ENCODE measurements at regions not wholly inside any gene's neighbourhood (a gene's known extent, or its start where the extent isn't known, plus 50 kb on each side); places are given as distances from the start of the nearest gene placed in this dataset.

DNA sequence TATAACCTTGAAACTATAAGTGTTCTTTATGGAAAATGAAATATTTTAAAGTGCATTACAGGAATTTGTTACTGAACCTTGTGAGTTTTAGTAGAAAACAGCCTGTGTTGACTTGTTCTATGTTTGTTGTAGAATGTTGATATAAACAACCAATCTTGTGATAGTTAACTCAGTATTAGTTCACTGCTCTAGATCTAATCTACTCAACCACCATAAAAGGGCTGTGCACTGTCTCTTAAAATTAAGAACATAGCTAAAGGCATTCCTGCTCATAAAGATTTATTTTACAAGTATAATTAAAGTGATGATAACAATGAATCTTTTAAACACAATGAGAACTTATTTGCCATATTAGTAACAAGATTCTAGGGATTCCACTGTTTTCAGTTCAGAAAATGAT lies 110.5 kb upstream of the KLF7 start:
- ATAC-seq (ENCODE audit: low read depth) = no peak
- Mint-ChIP-seq H3K4me1 (no peaks in the 10 kb centered on the region), H3K27ac (no peak overlapping the region), H3K9me3 (ENCODE audit: insufficient read depth) (no peaks in the 10 kb centered on the region), H3K27me3 (no peaks in the 10 kb centered on the region), H3K4me3 (no peak overlapping the region)
- no peak for TF ChIP-seq EZH2 (IDR thresholded peaks at IDR 0.05; ENCODE audit: borderline replicate concordance, insufficient read depth, low read depth, low read length, poor library complexity, severe bottlenecking)
- TF ChIP-seq CTCF (IDR thresholded peaks at IDR 0.05) = no peak
- Histone ChIP-seq H4K20me1 (ENCODE audit: control insufficient read depth, insufficient read depth, low read length, poor library complexity, severe bottlenecking) (no peaks in the 10 kb centered on the region), H3K79me2 (ENCODE audit: control insufficient read depth, insufficient read depth, low read length) (no peaks in the 10 kb centered on the region), H2AFZ (ENCODE audit: insufficient read depth, low read depth, low read length, poor library complexity, severe bottlenecking) (no peak overlapping the region), H3K4me2 (replicated peaks; ENCODE audit: low read depth, low read length, poor library complexity, severe bottlenecking) (no peak overlapping the region), H3K27me3 (replicated peaks in 1 of 4; ENCODE audit: control extremely low read depth in 1 of 4, control insufficient read depth in 3 of 4, insufficient read depth in 4 of 4, low read length in 3 of 4) (no peaks in the 10 kb centered on the region), H3K4me3 (ENCODE audit: control extremely low read depth in 1 of 5, extremely low read depth in 1 of 5, insufficient read depth in 1 of 5, low read depth in 2 of 5, low read length in 4 of 5) (no peak overlapping the region), H3K9me3 (ENCODE audit: control extremely low read depth in 1 of 3, control insufficient read depth in 2 of 3, insufficient read depth in 1 of 3, low read length in 2 of 3) (peaks cover 0 to 3% (median 1%) of the 10 kb centered on the region in 3 donors), H3K9ac (ENCODE audit: low read length) (no peak overlapping the region), H3K27ac (ENCODE audit: low read length in 2 of 2) (no peak overlapping the region), H3K4me1 (ENCODE audit: control insufficient read depth in 2 of 2, insufficient read depth in 2 of 2, low read length in 2 of 2) (no peaks in the 10 kb centered on the region), H3K36me3 (replicated peaks in 1 of 2; ENCODE audit: control extremely low read depth in 1 of 2, control insufficient read depth in 1 of 2, extremely low read depth in 1 of 2, insufficient read depth in 2 of 2, low read length in 1 of 2) (no peaks in the 10 kb centered on the region)
- CTCF ChIA-PET = no interaction called here
- no peak for DNase-seq
- intact Hi-C loops (cut with micrococcal nuclease) = no loop called here
- POLR2A ChIA-PET = no interaction called here

DNA sequence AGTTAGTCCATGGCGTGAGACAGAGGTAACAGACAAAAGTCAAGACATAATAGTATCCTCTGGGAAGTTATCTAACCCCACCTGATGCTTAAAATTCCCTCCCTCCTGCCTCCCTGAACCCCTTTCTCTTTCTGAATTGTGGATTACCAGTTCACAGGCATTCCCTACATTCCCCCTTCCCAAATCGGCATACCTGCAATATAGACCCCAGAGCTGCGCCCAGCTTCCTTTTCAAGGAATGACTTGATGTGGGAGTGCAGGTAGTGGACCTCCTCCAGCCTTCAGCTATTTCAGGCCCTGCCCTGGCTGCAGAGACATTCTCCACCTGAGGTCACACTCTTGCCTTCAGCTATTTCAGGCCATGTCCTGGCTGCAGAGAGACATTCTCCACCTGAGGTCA lies 111.1 kb upstream of the KLF7 start:
- Histone ChIP-seq H3K36me3 (replicated peaks in 1 of 2; ENCODE audit: control extremely low read depth in 1 of 2, control insufficient read depth in 1 of 2, extremely low read depth in 1 of 2, insufficient read depth in 2 of 2, low read length in 1 of 2) (no peaks in the 10 kb centered on the region), H3K27ac (ENCODE audit: low read length in 2 of 2) (no peak overlapping the region), H2AFZ (ENCODE audit: insufficient read depth, low read depth, low read length, poor library complexity, severe bottlenecking) (no peak overlapping the region), H3K79me2 (ENCODE audit: control insufficient read depth, insufficient read depth, low read length) (no peaks in the 10 kb centered on the region), H3K4me3 (ENCODE audit: control extremely low read depth in 1 of 5, extremely low read depth in 1 of 5, insufficient read depth in 1 of 5, low read depth in 2 of 5, low read length in 4 of 5) (no peak overlapping the region), H3K27me3 (replicated peaks in 1 of 4; ENCODE audit: control extremely low read depth in 1 of 4, control insufficient read depth in 3 of 4, insufficient read depth in 4 of 4, low read length in 3 of 4) (no peaks in the 10 kb centered on the region), H4K20me1 (ENCODE audit: control insufficient read depth, insufficient read depth, low read length, poor library complexity, severe bottlenecking) (no peaks in the 10 kb centered on the region), H3K9me3 (ENCODE audit: control extremely low read depth in 1 of 3, control insufficient read depth in 2 of 3, insufficient read depth in 1 of 3, low read length in 2 of 3) (peaks cover 0 to 3% (median 1%) of the 10 kb centered on the region in 3 donors), H3K4me1 (ENCODE audit: control insufficient read depth in 2 of 2, insufficient read depth in 2 of 2, low read length in 2 of 2) (no peaks in the 10 kb centered on the region), H3K9ac (ENCODE audit: low read length) (no peak overlapping the region), H3K4me2 (replicated peaks; ENCODE audit: low read depth, low read length, poor library complexity, severe bottlenecking) (no peak overlapping the region)
- no peak overlapping the region for H3K27ac Mint-ChIP-seq
- H3K4me3 Mint-ChIP-seq = no peak overlapping the region
- no peak for TF ChIP-seq EZH2 (IDR thresholded peaks at IDR 0.05; ENCODE audit: borderline replicate concordance, insufficient read depth, low read depth, low read length, poor library complexity, severe bottlenecking)
- no peak for TF ChIP-seq CTCF (IDR thresholded peaks at IDR 0.05)
- CTCF ChIA-PET = no interaction called here
- no peaks in the 10 kb centered on the region for H3K9me3 Mint-ChIP-seq (ENCODE audit: insufficient read depth)
- intact Hi-C loops (cut with micrococcal nuclease) = no loop called here
- H3K27me3 Mint-ChIP-seq = no peaks in the 10 kb centered on the region
- no peaks in the 10 kb centered on the region for H3K4me1 Mint-ChIP-seq
- no peak for ATAC-seq (ENCODE audit: low read depth)
- no peak for DNase-seq
- 86% methylated on average over 1 of the region's 3 CpGs for WGBS (ENCODE audit: insufficient coverage)
- POLR2A ChIA-PET = no interaction called here

All from B cell (primary cell).